BLaER1 treated with 17β-estradiol and CSF1 and Interleukin-3, amounts not matched to agents 10 nM and 100 nM (cell line): ENCODE measurements at regions not wholly inside any gene's neighbourhood (a gene's known extent, or its start where the extent isn't known, plus 50 kb on each side); places are given as distances from the start of the nearest gene placed in this dataset.

Experiments
- H3K27ac ChIP-seq, 11 experiments: shearing (Covaris generic); formaldehyde crosslinking; 2 replicates each; pipeline ENCODE4 v1.8.1; 2022
- H3K27me3 ChIP-seq, 11 experiments: shearing (Covaris generic); formaldehyde crosslinking; 2 replicates each; pipeline ENCODE4 v1.8.1; 2022
- H3K36me3 ChIP-seq, 11 experiments: shearing (Covaris generic); formaldehyde crosslinking; 2 replicates each; pipeline ENCODE4 v1.8.1; 2022
- H3K4me1 ChIP-seq, 10 experiments: shearing (Covaris generic); formaldehyde crosslinking; 2 replicates each; pipeline ENCODE4 v1.8.1; 2022
- H3K4me2 ChIP-seq, 11 experiments: shearing (Covaris generic); formaldehyde crosslinking; 2 replicates each; pipeline ENCODE4 v1.8.1; 2022
- H3K4me3 ChIP-seq, 10 experiments: shearing (Covaris generic); formaldehyde crosslinking; 2 replicates each; pipeline ENCODE4 v1.8.1; 2022
- H3K9ac ChIP-seq, 11 experiments: shearing (Covaris generic); formaldehyde crosslinking; 2 replicates each; pipeline ENCODE4 v1.8.1; 2022
- H3K9me3 ChIP-seq, 11 experiments: shearing (Covaris generic); formaldehyde crosslinking; replicated peaks in 1 of 11; 2 replicates each; pipeline ENCODE4 v1.8.1; 2022
- H4K20me1 ChIP-seq, 11 experiments: shearing (Covaris generic); formaldehyde crosslinking; 2 replicates each; pipeline ENCODE4 v1.8.1; 2022
- Cebpa-rat ChIP-seq, 11 experiments: shearing (Covaris generic); IDR thresholded peaks; 2 replicates each; pipeline ENCODE4 v1.8.1; 2022

DNA sequence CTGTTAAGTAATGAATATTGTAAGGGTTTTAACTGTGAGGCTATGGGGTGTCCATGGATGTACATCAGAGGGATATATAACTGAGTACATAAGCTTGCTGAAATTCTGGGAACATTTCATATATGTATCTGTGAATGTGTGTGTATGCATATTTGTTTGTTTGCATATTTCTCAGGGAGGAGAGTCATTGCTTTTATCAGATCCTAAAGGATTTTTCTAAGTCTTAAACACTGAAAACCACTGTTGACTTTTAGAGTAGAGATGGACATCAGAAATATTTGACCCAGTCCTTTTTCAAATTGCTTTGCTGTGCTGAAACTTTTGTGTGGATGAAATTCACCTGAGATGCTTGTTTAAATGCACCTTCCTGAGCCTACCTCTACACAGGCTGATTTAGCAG lies 410.6 kb downstream of the METTL15 start:
- TF ChIP-seq Cebpa-rat (IDR thresholded peaks at IDR 0.05) = no peak
- no peak overlapping the region for H3K4me3 ChIP-seq
- H3K4me1 ChIP-seq = no peaks in the 10 kb centered on the region

DNA sequence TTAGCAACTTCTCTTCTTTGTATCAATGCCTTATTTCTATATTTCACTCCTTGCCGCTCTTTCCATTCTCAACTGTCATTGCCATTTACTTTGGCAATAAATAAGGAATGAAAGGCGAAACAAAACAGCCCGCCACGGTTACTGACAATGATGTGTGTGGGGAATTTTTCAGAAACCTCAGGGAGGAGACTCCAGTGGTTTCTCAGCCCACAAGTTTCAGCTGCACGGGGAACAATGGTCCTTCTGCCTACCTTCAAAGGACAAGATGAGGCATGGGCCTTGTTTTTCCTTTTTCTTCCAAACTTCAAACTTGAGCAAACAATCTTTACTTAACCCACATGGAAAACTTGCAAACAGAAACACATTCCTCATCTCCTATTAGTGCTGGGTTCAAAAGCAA lies 409.4 kb downstream of the METTL15 start:
- Histone ChIP-seq H4K20me1 (no peaks in the 10 kb centered on the region), H3K36me3 (no peaks in the 10 kb centered on the region), H3K27me3 (no peaks in the 10 kb centered on the region), H3K4me3 (no peak overlapping the region), H3K9me3 (peaks cover 5 to 15% (median 13%) of the 10 kb centered on the region in 11 experiments; a peak in 20 of 22 replicates), H3K4me2 (no peak overlapping the region), H3K27ac (no peak overlapping the region), H3K4me1 (no peaks in the 10 kb centered on the region), H3K9ac (no peak overlapping the region)
- no peak for TF ChIP-seq Cebpa-rat (IDR thresholded peaks at IDR 0.05)

More for the DNA sequence above, 410.6 kb downstream of the METTL15 start:
- Histone ChIP-seq H3K4me2 (no peak overlapping the region), H3K27me3 (no peaks in the 10 kb centered on the region), H3K9ac (no peak overlapping the region), H4K20me1 (no peaks in the 10 kb centered on the region), H3K9me3 (peaks cover 0 to 3% (median 1%) of the 10 kb centered on the region in 11 experiments; a peak in 7 of 22 replicates), H3K27ac (no peak overlapping the region), H3K36me3 (no peaks in the 10 kb centered on the region)

DNA sequence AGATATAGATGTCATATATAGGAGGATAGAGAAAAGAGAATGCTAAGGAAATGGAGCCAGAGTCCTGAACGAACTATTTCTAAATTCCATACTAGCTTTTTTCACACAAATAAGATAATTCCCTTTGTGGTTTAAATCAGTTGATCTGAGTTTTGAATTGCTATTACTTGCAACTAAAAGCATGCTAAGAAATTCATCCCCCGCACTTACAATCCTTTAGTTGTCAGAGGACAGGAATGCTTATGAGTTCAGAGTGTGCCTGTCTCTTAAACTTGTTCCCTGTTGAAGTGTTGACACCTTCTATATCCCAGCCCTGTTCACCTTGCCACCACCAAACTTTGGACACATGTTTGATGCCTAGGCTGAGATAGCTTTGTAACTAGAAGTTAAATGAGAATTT lies 406.2 kb downstream of the METTL15 start:
- Histone ChIP-seq H3K4me3 (no peak overlapping the region), H3K9me3 (peaks cover 11 to 26% (median 21%) of the 10 kb centered on the region in 11 experiments; a peak in 20 of 22 replicates), H3K9ac (no peak overlapping the region), H3K4me1 (no peaks in the 10 kb centered on the region), H3K4me2 (no peak overlapping the region), H3K27ac (no peak overlapping the region), H3K36me3 (no peaks in the 10 kb centered on the region), H4K20me1 (no peaks in the 10 kb centered on the region), H3K27me3 (no peaks in the 10 kb centered on the region)
- TF ChIP-seq Cebpa-rat (IDR thresholded peaks at IDR 0.05) = no peak

DNA sequence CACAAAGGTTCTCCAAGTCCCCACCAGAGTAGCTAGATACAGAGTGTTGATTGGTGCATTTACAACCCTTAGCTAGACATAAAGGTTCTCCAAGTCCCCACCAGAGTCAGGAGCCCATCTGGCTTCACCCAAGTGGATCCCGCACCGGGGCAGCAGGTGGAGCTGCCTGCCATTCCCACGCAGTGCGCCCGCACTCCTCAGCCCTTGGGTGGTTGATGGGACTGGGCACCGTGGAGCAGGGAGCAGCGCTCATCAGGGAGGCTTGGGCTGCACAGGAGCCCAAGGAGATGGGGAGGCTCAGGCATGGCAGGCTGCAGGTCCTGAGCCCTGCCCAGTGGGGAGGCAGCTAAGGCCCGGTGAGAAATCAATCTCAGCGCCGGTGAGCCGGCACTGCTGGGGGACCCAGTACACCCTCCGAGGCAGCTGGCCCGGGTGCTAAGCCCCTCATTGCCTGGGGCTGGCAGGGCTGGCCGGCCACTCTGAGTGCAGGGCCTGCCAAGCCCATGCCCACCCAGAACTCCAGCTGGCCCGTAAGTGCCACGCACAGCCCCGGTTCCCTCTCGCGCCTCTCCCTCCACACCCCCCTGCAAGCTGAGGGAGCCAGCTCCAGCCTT lies 404.1 kb downstream of the METTL15 start:
- no peak for TF ChIP-seq Cebpa-rat (IDR thresholded peaks at IDR 0.05)

DNA sequence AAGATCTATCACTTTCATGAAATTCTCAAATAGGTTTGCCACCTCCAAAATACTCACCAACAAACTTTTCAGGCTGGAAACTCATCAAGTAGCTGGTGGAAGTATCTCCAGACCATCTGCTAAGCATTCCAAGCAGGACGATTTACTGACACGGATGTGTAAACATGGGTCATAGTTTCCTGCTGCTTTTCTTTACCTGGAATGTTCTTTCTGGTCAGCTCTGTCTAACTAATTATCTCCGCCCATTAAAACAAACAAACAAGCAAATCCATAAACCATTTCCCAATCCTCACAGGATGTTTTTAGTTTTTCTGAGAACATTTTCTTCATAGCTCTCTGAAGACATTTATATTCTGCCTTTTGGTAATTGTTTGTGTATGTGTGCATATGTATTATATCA lies 397.0 kb downstream of the METTL15 start:
- H3K27me3 ChIP-seq = no peaks in the 10 kb centered on the region
- no peak overlapping the region for H3K4me2 ChIP-seq
- H3K4me3 ChIP-seq = no peak overlapping the region
- no peaks in the 10 kb centered on the region for H4K20me1 ChIP-seq
- no peaks in the 10 kb centered on the region for H3K36me3 ChIP-seq
- no peaks in the 10 kb centered on the region for H3K4me1 ChIP-seq
- H3K9me3 ChIP-seq = peaks cover 0 to 7% (median 0%) of the 10 kb centered on the region in 11 experiments; a peak in 1 of 22 replicates
- TF ChIP-seq Cebpa-rat (IDR thresholded peaks at IDR 0.05) = no peak
- H3K27ac ChIP-seq = no peak overlapping the region
- H3K9ac ChIP-seq = no peak overlapping the region

More for the DNA sequence above, 404.1 kb downstream of the METTL15 start:
- H3K9ac ChIP-seq = no peak overlapping the region
- no peak overlapping the region for H3K27ac ChIP-seq
- no peak overlapping the region for H3K4me3 ChIP-seq
- H3K27me3 ChIP-seq = no peaks in the 10 kb centered on the region
- H3K9me3 ChIP-seq = peaks cover 11 to 28% (median 21%) of the 10 kb centered on the region in 11 experiments; a peak in 20 of 22 replicates
- no peaks in the 10 kb centered on the region for H3K4me1 ChIP-seq
- H3K36me3 ChIP-seq = no peaks in the 10 kb centered on the region
- H4K20me1 ChIP-seq = no peaks in the 10 kb centered on the region
- H3K4me2 ChIP-seq = no peak overlapping the region

DNA sequence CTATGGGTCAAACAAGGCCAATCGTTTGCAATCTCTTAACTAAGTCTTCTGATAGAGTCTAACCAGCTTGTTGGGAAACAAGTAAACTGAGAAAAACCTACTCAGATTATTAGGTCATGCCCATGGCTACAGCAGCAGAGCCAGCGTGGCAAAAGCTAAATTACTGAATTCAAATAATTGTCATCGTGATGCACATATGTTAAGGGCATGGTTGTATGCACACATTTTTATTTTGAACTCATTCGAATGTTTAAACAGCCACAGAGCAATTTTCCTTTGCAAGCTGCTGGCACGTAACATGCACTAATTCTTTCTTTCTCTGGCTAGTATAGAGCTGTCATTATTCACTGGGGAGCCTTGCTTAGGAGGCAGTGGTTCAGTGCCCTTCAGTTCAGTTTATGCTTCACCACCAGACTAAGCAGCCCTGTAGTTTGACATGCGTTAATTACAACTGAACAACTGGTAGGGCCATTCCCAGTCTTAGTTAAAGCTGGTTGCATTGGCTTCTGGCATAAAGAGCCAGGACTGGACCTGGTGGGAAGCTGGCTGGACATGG lies 396.4 kb downstream of the METTL15 start:
- Histone ChIP-seq H3K4me1 (no peaks in the 10 kb centered on the region), H4K20me1 (no peaks in the 10 kb centered on the region), H3K27ac (no peak overlapping the region), H3K9me3 (peaks cover 0 to 7% (median 0%) of the 10 kb centered on the region in 11 experiments; a peak in 1 of 22 replicates), H3K36me3 (no peaks in the 10 kb centered on the region), H3K4me2 (no peak overlapping the region), H3K27me3 (no peaks in the 10 kb centered on the region), H3K9ac (no peak overlapping the region), H3K4me3 (no peak overlapping the region)
- TF ChIP-seq Cebpa-rat (IDR thresholded peaks at IDR 0.05) = no peak

DNA sequence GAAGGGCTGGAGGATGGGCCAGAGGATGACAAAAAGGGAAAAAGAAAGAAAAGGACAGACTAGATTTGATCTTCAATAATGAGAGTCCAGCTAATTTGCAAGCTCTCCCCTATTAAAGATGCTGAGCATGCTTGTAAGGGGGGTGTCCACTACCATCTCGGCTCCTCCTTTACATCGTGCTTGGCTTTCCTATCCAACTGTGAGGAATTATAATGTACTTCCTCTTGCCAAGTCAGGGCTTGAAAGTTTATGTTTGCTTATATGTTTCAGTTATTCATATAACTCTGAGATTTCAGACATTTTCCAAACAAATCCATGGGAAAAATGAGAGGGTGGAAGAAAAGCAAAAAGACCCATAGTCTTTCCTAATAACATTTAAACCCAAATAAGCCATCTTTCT lies 387.1 kb downstream of the METTL15 start:
- no peaks in the 10 kb centered on the region for H3K36me3 ChIP-seq
- TF ChIP-seq Cebpa-rat (IDR thresholded peaks at IDR 0.05) = no peak
- no peaks in the 10 kb centered on the region for H3K4me1 ChIP-seq

DNA sequence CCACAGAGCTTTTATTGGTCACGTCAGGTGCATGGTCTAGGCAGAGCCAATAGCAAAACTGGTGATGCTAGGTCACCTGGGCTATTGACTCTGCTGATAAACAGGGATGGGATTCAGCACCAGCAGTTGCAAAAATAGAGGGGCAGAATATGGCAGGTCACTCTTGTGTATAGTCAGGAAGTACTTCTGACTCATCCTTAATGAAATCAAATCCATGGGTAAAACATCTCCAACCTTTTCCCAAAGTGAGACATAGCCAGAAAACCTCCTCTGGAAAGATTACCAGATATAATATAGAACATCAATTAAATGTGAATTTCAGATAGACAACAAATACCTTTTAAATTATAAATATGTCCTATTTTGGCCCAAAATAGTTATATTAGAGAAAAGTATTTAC lies 383.2 kb downstream of the METTL15 start:
- H3K36me3 ChIP-seq = no peaks in the 10 kb centered on the region
- H3K27ac ChIP-seq = no peak overlapping the region
- no peak overlapping the region for H3K4me2 ChIP-seq
- H3K27me3 ChIP-seq = no peaks in the 10 kb centered on the region
- no peaks in the 10 kb centered on the region for H3K4me1 ChIP-seq
- H3K4me3 ChIP-seq = no peak overlapping the region
- 0 out of 22 replicates have a peak, but pooled peaks cover 0 to 8% (median 0%) of the 10 kb centered on the region in 11 experiments for H3K9me3 ChIP-seq
- TF ChIP-seq Cebpa-rat (IDR thresholded peaks at IDR 0.05) = no peak
- H3K9ac ChIP-seq = no peak overlapping the region
- H4K20me1 ChIP-seq = no peaks in the 10 kb centered on the region

More for the DNA sequence above, 387.1 kb downstream of the METTL15 start:
- 0 out of 22 replicates have a peak, but pooled peaks cover 0 to 8% (median 0%) of the 10 kb centered on the region in 11 experiments for H3K9me3 ChIP-seq
- H4K20me1 ChIP-seq = no peaks in the 10 kb centered on the region
- no peak overlapping the region for H3K9ac ChIP-seq
- H3K4me3 ChIP-seq = no peak overlapping the region
- H3K4me2 ChIP-seq = no peak overlapping the region
- H3K27ac ChIP-seq = no peak overlapping the region
- H3K27me3 ChIP-seq = no peaks in the 10 kb centered on the region

DNA sequence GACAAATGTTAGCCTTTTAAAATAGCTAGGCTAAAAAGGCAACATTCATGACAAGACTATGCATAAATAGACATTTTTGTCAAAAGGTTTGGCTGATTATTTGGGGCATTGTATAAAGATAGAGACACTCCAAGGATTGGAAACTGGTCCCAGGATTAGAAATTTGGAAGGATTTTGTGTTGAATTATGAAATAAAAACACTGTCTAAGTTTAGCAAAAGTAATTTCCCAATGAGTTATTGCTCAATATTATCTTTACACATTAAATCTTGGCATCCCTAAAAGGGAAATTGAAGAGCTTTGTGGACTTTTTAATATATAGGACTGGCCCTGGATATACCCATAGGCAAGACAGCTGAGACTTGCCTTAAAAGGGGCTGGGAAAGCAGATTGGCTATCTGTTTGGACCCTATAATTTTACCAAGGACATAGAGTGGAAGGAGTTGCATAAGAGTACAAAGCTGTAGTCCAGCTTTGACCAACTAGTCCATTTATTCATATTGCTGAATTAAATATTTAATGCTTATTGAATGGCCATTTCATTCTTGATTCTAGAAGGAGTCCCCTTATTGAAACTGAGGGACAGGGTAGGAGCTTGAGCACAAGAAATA lies 382.7 kb downstream of the METTL15 start:
- TF ChIP-seq Cebpa-rat (IDR thresholded peaks at IDR 0.05) = peak in 1 of 11 experiments; percentile 12; a peak in 1 of 22 replicates
- Histone ChIP-seq H3K27ac (no peak overlapping the region), H3K9ac (no peak overlapping the region), H3K9me3 (0 out of 22 replicates have a peak, but pooled peaks cover 0 to 8% (median 0%) of the 10 kb centered on the region in 11 experiments), H4K20me1 (no peaks in the 10 kb centered on the region), H3K27me3 (no peaks in the 10 kb centered on the region), H3K4me3 (no peak overlapping the region), H3K4me1 (no peaks in the 10 kb centered on the region), H3K4me2 (no peak overlapping the region), H3K36me3 (no peaks in the 10 kb centered on the region)
